ENCODE measurements at regions not wholly inside any gene's neighbourhood (a gene's known extent, or its start where the extent isn't known, plus 50 kb on each side); places are given as distances from the start of the nearest gene placed in this dataset.

DNA sequence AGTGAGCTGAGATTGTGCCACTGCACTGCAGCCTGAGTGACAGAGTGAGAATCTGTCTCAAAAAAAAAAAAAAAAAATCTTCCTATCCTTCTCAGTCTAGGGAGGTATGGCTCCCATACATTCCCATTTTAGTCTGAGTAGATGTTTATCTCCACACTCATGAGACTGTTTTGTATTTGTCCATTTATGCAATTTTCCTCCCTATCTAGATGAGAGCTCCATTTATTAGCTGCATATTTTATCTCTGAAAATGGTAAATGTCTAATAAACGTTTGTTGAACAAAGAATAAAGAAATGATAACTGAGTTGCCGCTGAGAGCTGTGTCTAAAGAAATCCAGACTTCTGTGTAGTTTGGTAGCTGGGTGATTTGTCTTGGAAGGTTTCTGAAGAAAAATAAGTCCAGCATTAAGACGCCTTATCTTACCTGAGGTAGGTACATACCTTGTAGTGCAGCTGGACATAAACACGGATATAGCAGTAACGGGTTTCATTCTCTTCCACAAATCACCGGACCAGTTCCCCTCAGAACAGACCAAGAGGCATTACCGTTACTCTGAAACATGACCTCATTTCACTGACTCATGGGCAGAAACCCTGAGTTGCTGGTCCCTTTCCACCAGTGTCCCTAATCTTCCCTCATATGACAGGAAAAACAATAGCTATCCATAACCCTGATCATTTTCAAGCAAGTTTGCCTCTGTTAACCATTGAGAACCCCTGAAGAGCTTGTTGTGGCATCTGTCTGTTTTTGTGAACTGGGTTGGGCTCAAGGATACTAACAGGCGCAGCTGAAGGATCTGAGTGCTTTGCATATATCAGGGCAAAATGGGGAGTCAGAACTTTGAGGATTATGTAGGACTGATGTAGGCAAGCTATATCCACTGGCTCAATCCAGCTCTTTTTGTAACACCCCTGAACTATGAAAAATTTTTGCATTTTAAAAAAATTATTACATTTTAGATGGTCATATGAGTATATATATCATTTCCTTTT, 177.4 kb upstream of the XYLT1 start:
- DNase-seq (ENCODE audit: low spot score), result no peak
- intact Hi-C loops (cut with DNase I), result no loop called here

GRCh38 chr16:17643935-17644334, 173.2 kb upstream of the XYLT1 start:
- intact Hi-C loops (cut with DNase I), result no loop called here
- DNase-seq (ENCODE audit: low spot score), result no peak

DNA sequence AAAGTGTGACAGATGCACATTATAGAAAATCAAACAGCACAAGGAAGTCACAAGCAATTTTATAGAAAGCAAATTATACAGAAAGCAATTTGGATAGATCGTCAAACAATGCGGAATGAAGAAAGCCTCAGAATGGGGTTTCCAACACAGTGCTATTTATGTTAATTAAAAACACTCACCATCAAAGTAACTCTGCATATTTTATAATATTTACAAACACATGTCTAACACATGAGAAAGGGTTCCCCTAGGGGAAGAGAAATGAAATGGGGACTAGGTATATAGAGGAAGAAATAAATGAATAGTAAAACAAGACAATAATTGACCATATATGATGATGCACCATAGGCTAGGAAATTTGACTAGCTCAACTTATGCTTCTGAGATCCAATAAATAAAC, 171.2 kb upstream of the XYLT1 start:
- no peak for DNase-seq (ENCODE audit: low spot score)
- intact Hi-C loops (cut with DNase I), result no loop called here

DNA sequence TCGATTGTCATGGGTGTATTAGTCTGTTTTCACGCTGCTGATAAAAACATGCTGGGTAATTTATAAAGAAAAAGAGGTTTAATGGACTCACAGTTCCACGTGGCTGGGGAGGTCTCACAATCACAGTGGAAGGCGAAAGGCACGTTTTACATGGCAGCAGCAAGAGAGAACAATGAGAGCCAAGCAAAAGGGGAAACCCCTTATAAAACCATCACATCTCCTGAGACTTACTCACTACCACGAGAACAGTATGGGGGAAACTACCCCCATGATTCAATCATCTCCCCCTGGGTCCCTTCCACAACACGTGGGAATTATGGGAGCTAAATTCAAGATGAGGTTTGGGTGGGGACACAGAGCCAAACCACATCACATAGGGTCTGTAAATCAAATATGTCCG, 167.4 kb upstream of the XYLT1 start:
- intact Hi-C loops (cut with DNase I), result no loop called here
- DNase-seq (ENCODE audit: low spot score), result no peak

DNA sequence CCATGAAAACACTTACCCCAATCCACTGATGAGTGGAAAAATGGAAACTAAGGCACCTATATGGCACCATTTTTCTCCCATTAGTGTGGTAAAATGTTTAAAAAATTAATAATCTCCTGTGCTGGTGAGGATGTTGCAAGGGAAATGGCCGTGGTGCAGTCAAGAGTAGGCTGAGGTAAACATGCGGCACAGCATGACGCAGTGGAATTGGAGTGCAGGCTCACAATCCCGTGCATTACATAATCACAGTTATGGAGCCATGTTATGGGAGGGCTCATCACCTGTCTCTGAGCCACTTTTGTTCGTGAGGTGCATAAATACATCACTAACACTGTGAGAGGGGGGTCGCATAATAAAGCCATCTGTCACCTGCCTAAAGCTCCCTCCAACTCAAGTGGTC, 164.4 kb upstream of the XYLT1 start:
- no peak for DNase-seq (ENCODE audit: low spot score)
- intact Hi-C loops (cut with DNase I), result no loop called here

DNA sequence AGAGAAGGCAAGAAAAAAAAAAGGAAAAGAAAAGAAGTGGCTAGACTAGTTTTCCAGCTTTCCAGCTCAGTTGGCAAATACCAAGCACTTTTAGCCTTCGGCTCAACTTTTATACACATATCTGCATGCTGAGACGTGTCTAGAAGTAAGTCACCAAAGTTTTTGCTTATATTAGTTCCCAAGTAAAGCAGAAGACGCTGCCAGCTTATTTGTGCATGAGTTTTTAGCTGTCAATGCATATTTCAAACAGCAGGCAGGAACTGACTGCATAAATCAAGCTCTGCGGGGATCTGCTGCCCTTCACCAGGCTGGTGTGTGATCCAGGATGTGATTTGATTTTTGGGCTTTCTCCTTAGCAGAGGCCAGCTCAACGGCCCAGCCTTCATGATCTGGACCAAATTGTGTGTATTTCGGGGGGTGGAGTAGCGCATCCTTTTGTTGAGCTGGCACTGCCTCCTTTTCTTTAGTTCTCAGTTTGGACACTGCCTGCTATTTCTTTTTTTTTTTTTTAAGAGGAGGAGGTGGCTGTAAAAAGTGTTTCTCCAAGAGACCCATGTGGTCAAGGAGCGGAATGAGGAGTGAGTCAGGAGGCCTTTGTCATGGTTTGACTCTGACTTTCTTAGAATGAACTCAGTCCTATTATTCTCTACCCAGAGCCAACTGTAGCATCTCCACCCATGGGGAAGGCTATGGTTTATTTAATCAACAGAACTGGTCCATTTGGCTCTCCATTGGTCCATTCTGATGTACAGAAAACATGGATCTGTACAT, 162.6 kb upstream of the XYLT1 start:
- no peak for DNase-seq (ENCODE audit: low spot score)
- intact Hi-C loops (cut with DNase I), result no loop called here

- intact Hi-C loops (cut with DNase I), result no loop called here
- no peak for DNase-seq (ENCODE audit: low spot score)
Measured at GRCh38 chr16:17632667-17633066, 161.9 kb upstream of the XYLT1 start.

GRCh38 chr16:17629936-17630335, 159.2 kb upstream of the XYLT1 start:
- intact Hi-C loops (cut with DNase I), result no loop called here
- DNase-seq (ENCODE audit: low spot score), result no peak

DNA sequence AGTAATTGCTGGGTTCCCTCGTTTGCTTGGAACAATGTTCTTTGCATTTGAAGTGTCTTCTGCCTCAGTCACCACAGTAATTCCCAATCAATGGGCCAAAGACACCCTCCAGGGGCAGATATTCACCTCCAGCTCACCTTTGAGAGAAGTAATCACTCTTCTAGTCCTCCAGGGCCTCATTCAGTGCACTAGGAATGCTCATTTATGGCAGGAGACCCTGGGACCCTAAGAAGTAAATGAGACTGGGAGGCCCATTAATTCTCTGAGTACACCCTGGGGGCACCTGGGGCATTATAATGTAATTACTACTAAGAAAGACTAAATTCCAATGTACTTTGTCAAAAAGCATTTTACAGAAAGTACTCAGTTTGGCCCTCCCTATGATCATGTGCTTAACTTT, 158.2 kb upstream of the XYLT1 start:
- no peak for DNase-seq (ENCODE audit: low spot score)
- intact Hi-C loops (cut with DNase I), result no loop called here

GRCh38 chr16:17622366-17622765, 151.6 kb upstream of the XYLT1 start:
- no peak for DNase-seq (ENCODE audit: low spot score)
- intact Hi-C loops (cut with DNase I), result no loop called here

- intact Hi-C loops (cut with DNase I), result no loop called here
Measured at GRCh38 chr16:17619261-17619660, 148.5 kb upstream of the XYLT1 start.

GRCh38 chr16:17617021-17617552, 146.3 kb upstream of the XYLT1 start:
- no peak for DNase-seq (ENCODE audit: low spot score)
- intact Hi-C loops (cut with DNase I), result no loop called here

More at GRCh38 chr16:17619261-17619660, 148.5 kb upstream of the XYLT1 start:
- no peak for DNase-seq (ENCODE audit: low spot score)

GRCh38 chr16:17612336-17612735, 141.6 kb upstream of the XYLT1 start:
- no peak for DNase-seq (ENCODE audit: low spot score)
- intact Hi-C loops (cut with DNase I), result no loop called here

- intact Hi-C loops (cut with DNase I), result no loop called here
Measured at GRCh38 chr16:17607609-17608008, 136.8 kb upstream of the XYLT1 start.

DNA sequence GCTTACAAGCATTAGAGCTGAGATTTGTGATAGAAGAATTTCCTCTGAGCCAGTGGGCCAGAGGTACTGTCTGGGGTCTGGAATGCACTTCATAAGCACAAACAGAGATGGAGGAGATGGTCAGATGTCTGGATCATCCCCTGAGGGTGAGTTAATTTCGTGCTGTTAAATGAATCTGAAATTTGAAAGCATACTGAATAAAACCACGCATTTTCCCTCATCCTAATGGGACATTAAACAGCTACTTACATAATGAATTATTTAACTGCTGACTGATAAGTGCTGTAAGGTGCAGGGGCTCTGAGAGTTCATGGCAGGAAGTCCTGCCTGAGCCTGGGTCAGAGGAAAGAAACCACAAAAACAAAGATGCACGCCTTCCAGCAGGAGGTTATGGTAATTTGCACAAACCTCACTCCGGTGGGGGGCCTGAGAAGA, 136.3 kb upstream of the XYLT1 start:
- no peak for DNase-seq (ENCODE audit: low spot score)
- intact Hi-C loops (cut with DNase I), result no loop called here

More at GRCh38 chr16:17607609-17608008, 136.8 kb upstream of the XYLT1 start:
- DNase-seq (ENCODE audit: low spot score), result no peak

DNA sequence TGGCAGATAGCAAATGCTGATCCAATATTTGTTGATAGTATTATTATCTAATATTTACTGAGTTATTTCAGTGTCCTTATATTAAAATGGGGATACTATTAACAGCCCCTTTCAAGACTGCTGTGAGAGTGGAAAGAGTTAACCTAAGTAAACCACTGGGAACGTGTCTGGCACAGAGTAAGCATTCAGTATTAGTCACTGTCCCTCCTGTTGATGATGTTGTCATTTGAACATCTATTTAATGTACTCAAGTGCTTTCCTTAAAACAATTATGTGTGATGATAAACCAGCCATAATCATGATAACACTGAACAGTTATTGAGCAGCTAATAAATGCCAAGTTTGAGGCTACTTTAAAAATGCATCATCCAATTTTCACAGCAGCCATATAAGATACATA, 135.7 kb upstream of the XYLT1 start:
- no peak for DNase-seq (ENCODE audit: low spot score)
- intact Hi-C loops (cut with DNase I), result no loop called here

DNA sequence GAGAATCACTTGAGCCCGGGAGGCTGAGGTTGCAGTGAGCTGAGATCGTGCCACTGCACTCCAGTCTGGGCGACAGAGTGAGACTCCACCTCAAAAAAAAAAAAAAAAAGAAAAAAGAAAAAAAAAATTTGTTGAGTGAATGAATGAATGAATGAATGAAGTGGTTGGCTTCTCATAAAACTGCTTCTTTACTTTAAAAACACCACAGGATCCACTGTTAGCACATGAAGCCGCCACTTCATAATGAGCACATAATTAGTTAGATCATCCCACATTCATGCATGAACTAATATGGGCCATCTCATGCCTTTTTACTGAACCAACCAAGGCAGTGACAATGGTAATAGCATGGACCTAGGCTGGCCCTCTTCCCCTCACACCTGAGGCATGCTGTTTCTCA, 135.0 kb upstream of the XYLT1 start:
- intact Hi-C loops (cut with DNase I), result no loop called here

DNA sequence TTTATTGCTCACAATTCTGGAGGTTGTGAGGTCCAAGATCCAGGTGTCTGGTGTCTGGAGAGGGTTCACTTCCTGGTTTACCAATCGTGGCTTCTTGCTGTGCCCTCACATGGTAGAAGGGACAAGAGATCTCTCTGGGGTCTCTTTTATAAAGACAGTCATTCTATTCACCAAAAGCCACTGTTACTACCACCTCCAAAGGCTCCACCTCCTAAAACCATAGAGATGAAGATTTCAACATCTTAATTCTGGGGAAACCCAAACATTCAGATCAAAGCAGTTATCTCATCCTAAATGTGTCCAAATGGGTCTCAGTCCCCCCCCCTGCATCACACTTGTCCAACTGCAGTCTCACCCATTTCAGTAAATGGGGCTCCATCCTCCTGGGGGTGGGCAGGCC, 132.9 kb upstream of the XYLT1 start:
- intact Hi-C loops (cut with DNase I), result no loop called here
- DNase-seq (ENCODE audit: low spot score), result no peak

More for the DNA sequence above, 135.0 kb upstream of the XYLT1 start:
- no peak for DNase-seq (ENCODE audit: low spot score)

- intact Hi-C loops (cut with DNase I), result no loop called here
- DNase-seq (ENCODE audit: low spot score), result no peak
Measured at GRCh38 chr16:17602678-17603077, 131.9 kb upstream of the XYLT1 start.

GRCh38 chr16:17598968-17599367, 128.2 kb upstream of the XYLT1 start:
- intact Hi-C loops (cut with DNase I), result no loop called here
- DNase-seq (ENCODE audit: low spot score), result no peak

Measured in posterior vena cava (tissue), 2 donors.